Endothelial cell of umbilical vein (primary cell): ENCODE measurements at regions not wholly inside any gene's neighbourhood (a gene's known extent, or its start where the extent isn't known, plus 50 kb on each side); places are given as distances from the start of the nearest gene placed in this dataset.

Experiments used
- CTCF ChIP-seq, 2 donors: IDR thresholded peaks; 1 replicate in 1 of 2; 2 replicates in 1 of 2; pipeline ENCODE4 v1.5.1; 2011; ENCODE audit warnings: low read length in 2 of 2, mild to moderate bottlenecking in 2 of 2, moderate library complexity in 2 of 2, control low read depth in 1 of 2, inconsistent platforms in 1 of 2, low read depth in 1 of 2; ENCODE audit not compliant: insufficient read depth in 1 of 2; ENCODE audit errors: extremely low read depth in 1 of 2
- EZH2 ChIP-seq: IDR thresholded peaks from 2 replicates; pipeline ENCODE4 v1.6.1; 2012; ENCODE audit warnings: borderline replicate concordance, low read depth, mild to moderate bottlenecking, moderate library complexity, low read length, inconsistent platforms; ENCODE audit not compliant: severe bottlenecking
- GATA2 ChIP-seq: IDR thresholded peaks from 2 replicates; pipeline ENCODE4 v1.7.0; 2011; ENCODE audit warnings: low read depth, mild to moderate bottlenecking, moderate library complexity, mixed read lengths, low read length; ENCODE audit not compliant: insufficient read length, insufficient read depth
- POLR2A ChIP-seq: IDR thresholded peaks from 2 replicates; pipeline ENCODE4 v1.6.1; 2012; ENCODE audit warnings: low read depth, mild to moderate bottlenecking, control low read depth, low read length

- no peak for TF ChIP-seq CTCF (IDR thresholded peaks at IDR 0.05; ENCODE audit: extremely low read depth in 1 of 2, insufficient read depth in 1 of 2, low read depth in 1 of 2, low read length in 2 of 2)
- peak; percentile 92 for TF ChIP-seq GATA2
- no peak for TF ChIP-seq POLR2A
- TF ChIP-seq EZH2, result no peak
These were observed 319.7 kb downstream of the KCNRG start for GRCh38 chr13:50334944-50335343.
